Suprapubic skin (tissue), 3 donors: ENCODE measurements at regions not wholly inside any gene's neighbourhood (a gene's known extent, or its start where the extent isn't known, plus 50 kb on each side); places are given as distances from the start of the nearest gene placed in this dataset.

Experiments
- POLR2A ChIP-seq, 2 donors: fragments of 450-650 bp; IDR thresholded peaks; one replicate each; pipeline ENCODE4 v1.6.1; 2017; ENCODE audit warnings: antibody characterized with exemption in 2 of 2, mild to moderate bottlenecking in 2 of 2, moderate library complexity in 2 of 2
- TF ChIP-seq, protein P1 (sequence below), 2 donors: fragments of 200-600 bp in 1 of 2; fragments of 450-650 bp in 1 of 2; sonication (generic) in 1 of 2; IDR thresholded peaks; one replicate each; pipeline ENCODE4 v1.5.1; 2016 to 2019; ENCODE audit warnings: antibody characterized with exemption in 2 of 2, mild to moderate bottlenecking in 1 of 2, moderate library complexity in 1 of 2

DNA sequence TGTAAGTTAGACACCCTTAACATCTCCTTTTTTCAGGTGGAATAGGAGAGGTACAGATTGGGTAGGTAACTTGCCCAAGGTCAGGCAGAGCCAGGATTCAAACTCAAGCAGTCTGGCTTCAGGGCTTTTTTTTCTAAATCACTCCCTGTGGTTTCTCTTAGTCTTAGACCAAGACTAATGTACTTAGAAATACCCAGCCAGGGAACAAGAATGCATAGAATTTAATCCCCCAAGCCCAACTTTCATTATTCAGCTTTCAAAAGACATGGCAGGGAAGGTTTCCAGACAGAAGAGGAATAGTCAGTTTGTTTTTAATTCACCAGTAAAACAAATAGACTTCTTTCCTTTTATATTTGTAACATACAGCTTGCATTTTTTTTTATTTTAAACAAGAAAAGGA lies 305.2 kb upstream of the RBFOX1 start:
- TF ChIP-seq, protein P1, sequence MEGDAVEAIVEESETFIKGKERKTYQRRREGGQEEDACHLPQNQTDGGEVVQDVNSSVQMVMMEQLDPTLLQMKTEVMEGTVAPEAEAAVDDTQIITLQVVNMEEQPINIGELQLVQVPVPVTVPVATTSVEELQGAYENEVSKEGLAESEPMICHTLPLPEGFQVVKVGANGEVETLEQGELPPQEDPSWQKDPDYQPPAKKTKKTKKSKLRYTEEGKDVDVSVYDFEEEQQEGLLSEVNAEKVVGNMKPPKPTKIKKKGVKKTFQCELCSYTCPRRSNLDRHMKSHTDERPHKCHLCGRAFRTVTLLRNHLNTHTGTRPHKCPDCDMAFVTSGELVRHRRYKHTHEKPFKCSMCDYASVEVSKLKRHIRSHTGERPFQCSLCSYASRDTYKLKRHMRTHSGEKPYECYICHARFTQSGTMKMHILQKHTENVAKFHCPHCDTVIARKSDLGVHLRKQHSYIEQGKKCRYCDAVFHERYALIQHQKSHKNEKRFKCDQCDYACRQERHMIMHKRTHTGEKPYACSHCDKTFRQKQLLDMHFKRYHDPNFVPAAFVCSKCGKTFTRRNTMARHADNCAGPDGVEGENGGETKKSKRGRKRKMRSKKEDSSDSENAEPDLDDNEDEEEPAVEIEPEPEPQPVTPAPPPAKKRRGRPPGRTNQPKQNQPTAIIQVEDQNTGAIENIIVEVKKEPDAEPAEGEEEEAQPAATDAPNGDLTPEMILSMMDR (IDR thresholded peaks at IDR 0.05) = no peak
- TF ChIP-seq POLR2A (IDR thresholded peaks at IDR 0.05) = no peak
